OCI-LY7 (cell line): ENCODE measurements at regions not wholly inside any gene's neighbourhood (a gene's known extent, or its start where the extent isn't known, plus 50 kb on each side); places are given as distances from the start of the nearest gene placed in this dataset.

Experiments used
- BruUV-seq: library from RNA; stranded (reverse); fragments of 400-500 nt; replicated peaks from 2 replicates; lab custom pipeline; 2021; lab: Mats Ljungman, UMichigan
- CTCF ChIA-PET: fragments of 300-600 bp; sonication (Branson Sonifier 250); formaldehyde crosslinking; loops from one replicate; lab custom pipeline; 2022; ENCODE audit warnings: antibody characterized with exemption; ENCODE audit not compliant: unreplicated experiment; lab: Charles Lee
- POLR2A ChIA-PET: fragments of 300-600 bp; sonication (Branson Sonifier 250); formaldehyde crosslinking; loops from one replicate; lab custom pipeline; 2022; ENCODE audit warnings: antibody characterized with exemption; lab: Charles Lee
- DNase-seq: peaks from one replicate; pipeline ENCODE4 v3.0.0-alpha.2; 2015; ENCODE audit warnings: low spot score
- H2AFZ ChIP-seq: fragments of 200-600 bp; sonication (generic), shearing (Covaris generic); 2 replicates; pipeline ENCODE4 v1.6.1; 2014; ENCODE audit warnings: mild to moderate bottlenecking, antibody characterized with exemption, low read length, moderate library complexity
- H3K27ac ChIP-seq: fragments of 200-600 bp; sonication (generic); 2 replicates; pipeline ENCODE4 v1.5.1; 2014; ENCODE audit warnings: mixed run types, low read depth, mild to moderate bottlenecking, moderate library complexity, low read length, inconsistent platforms; ENCODE audit not compliant: poor library complexity, severe bottlenecking
- H3K36me3 ChIP-seq: fragments of 200-600 bp; sonication (generic); 2 replicates; pipeline ENCODE4 v1.6.1; 2014; ENCODE audit warnings: mild to moderate bottlenecking, antibody characterized with exemption, low read length, moderate library complexity, mixed read lengths; ENCODE audit not compliant: insufficient read depth
- H3K4me1 ChIP-seq: fragments of 200-600 bp; sonication (generic); 2 replicates; pipeline ENCODE4 v1.5.1; 2014; ENCODE audit warnings: mild to moderate bottlenecking, low read length; ENCODE audit not compliant: insufficient read depth, poor library complexity, severe bottlenecking
- H3K4me2 ChIP-seq: fragments of 200-600 bp; sonication (generic); 2 replicates; pipeline ENCODE4 v1.6.1; 2014; ENCODE audit warnings: mild to moderate bottlenecking, low read length
- H3K4me3 ChIP-seq: fragments of 200-600 bp; sonication (generic); 2 replicates; pipeline ENCODE4 v1.5.1; 2014; ENCODE audit warnings: mild to moderate bottlenecking, low read depth, low read length; ENCODE audit not compliant: poor library complexity, severe bottlenecking
- H3K79me2 ChIP-seq: fragments of 200-600 bp; sonication (generic); 2 replicates; pipeline ENCODE4 v1.6.1; 2016; ENCODE audit warnings: low read depth, mild to moderate bottlenecking, low read length, moderate library complexity, mixed read lengths; ENCODE audit not compliant: insufficient read depth
- H3K9me2 ChIP-seq: fragments of 200-600 bp; sonication (generic); 2 replicates; pipeline ENCODE4 v1.6.1; 2016; ENCODE audit warnings: mild to moderate bottlenecking, low read length, mixed read lengths; ENCODE audit not compliant: insufficient read depth
- H3K9me3 ChIP-seq: fragments of 200-600 bp; sonication (generic); 2 replicates; pipeline ENCODE4 v1.6.1; 2014; ENCODE audit warnings: mild to moderate bottlenecking, mixed run types, low read length, mixed read lengths
- H4K20me1 ChIP-seq: fragments of 200-600 bp; sonication (generic); 2 replicates; pipeline ENCODE4 v1.6.1; 2014; ENCODE audit warnings: mild to moderate bottlenecking, antibody characterized with exemption, low read length, moderate library complexity, mixed read lengths; ENCODE audit not compliant: insufficient read depth
- EZH2phosphoT487 ChIP-seq: fragments of 200-600 bp; sonication (generic); IDR thresholded peaks from 2 replicates; pipeline ENCODE4 v1.6.1; 2018; ENCODE audit warnings: low read depth, borderline replicate concordance, mild to moderate bottlenecking, mixed run types, antibody characterized with exemption, low read length, moderate library complexity, mixed read lengths
- intact Hi-C: fragments of 100-400 bp; cut with micrococcal nuclease; formaldehyde crosslinking; loops from one replicate; pipeline ENCODE4 v1.10.0; 2022; ENCODE audit not compliant: unreplicated experiment
- TF ChIP-seq, protein P1 (sequence below): fragments of 200-600 bp; sonication (generic); conservative IDR thresholded peaks from 2 replicates; pipeline ENCODE4 v1.5.1; 2014; ENCODE audit warnings: mild to moderate bottlenecking, antibody characterized with exemption, low read length, moderate library complexity, mixed read lengths

DNA sequence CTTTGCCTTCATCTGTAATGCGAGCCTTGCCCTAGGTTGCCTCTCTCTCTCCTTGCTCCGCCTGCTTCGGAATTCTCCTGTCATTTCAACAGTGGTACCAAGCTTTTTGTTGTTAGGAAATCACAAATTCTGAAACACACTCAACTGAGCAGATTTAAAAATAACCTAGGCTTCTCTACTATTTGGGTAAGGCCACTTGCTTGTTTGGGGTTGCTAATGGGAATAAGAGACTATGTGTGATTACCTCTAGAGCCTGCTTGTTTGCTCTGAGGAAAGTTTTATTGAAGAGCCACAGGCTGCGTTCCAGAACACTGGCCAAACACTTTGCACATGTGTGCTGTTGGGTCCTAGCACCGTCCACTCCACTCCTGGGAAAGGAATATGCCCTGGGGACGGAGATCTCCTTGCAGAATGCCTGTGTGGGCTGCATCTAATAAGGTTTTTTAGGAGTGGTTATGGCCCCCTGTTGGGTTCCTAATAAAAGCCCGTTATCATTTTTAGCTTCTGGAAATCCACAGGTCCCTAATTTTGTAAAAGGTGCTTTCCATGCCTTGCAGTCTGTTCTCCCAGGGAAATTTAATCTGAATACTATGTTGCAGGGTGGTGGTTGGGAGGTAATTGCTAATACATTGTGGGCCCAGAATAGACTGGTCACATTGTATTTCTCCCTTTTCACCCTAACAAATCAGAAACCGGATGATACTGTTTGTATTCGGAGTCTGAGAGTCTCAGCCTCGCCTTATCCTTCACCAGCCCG is 68.7 kb upstream of the KLF6 start:
- H3K27ac ChIP-seq: no peak overlapping the region
- ChIA-PET CTCF (no interaction called here), POLR2A (interaction anchor here (0.6 to 1.0 kb wide), 3 partner anchors 12 to 600 kb away, joined by 3 to 4 read pairs (median 3); no protein-coding TSS in a partner anchor)
- intact Hi-C loops: no loop called here
- BruUV-seq: no TSS peak
- no peak overlapping the region for H3K4me2 ChIP-seq
- DNase-seq: no peak
- no peaks in the 10 kb centered on the region for H3K36me3 ChIP-seq
- H3K4me1 ChIP-seq: peaks cover 12% of the 10 kb centered on the region
- no peak overlapping the region for H3K4me3 ChIP-seq
- no peaks in the 10 kb centered on the region for H3K9me2 ChIP-seq
- no peak overlapping the region for H2AFZ ChIP-seq
- H3K9me3 ChIP-seq: no peaks in the 10 kb centered on the region
- H3K79me2 ChIP-seq: no peaks in the 10 kb centered on the region
- no peaks in the 10 kb centered on the region for H4K20me1 ChIP-seq
- TF ChIP-seq, protein P1, sequence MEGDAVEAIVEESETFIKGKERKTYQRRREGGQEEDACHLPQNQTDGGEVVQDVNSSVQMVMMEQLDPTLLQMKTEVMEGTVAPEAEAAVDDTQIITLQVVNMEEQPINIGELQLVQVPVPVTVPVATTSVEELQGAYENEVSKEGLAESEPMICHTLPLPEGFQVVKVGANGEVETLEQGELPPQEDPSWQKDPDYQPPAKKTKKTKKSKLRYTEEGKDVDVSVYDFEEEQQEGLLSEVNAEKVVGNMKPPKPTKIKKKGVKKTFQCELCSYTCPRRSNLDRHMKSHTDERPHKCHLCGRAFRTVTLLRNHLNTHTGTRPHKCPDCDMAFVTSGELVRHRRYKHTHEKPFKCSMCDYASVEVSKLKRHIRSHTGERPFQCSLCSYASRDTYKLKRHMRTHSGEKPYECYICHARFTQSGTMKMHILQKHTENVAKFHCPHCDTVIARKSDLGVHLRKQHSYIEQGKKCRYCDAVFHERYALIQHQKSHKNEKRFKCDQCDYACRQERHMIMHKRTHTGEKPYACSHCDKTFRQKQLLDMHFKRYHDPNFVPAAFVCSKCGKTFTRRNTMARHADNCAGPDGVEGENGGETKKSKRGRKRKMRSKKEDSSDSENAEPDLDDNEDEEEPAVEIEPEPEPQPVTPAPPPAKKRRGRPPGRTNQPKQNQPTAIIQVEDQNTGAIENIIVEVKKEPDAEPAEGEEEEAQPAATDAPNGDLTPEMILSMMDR: no peak
- TF ChIP-seq EZH2phosphoT487: no peak

DNA sequence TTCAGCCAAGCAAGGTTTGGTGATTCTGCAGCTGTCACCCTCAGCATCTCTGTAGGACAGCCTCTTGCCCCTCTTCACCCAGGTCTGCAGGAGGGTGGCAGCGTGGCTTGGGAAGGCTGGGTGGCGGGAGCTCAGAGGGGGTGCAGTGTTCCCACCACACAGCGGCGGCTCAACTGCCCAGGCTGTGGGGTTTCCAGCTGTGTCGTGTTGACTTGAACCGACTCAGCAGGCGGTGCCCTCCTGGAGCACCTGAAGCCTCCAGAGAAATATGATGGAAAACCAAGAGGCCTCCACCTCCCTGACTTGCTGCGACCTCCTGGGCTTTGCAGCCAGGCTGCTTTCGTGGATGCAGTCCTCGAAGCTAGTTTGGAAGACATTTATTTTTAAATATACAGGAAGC is 68.0 kb upstream of the KLF6 start:
- CTCF ChIA-PET: no interaction called here
- DNase-seq: no peak
- Histone ChIP-seq H2AFZ (no peak overlapping the region), H3K9me2 (no peaks in the 10 kb centered on the region), H4K20me1 (no peaks in the 10 kb centered on the region), H3K4me3 (no peak overlapping the region), H3K4me1 (peaks cover 12% of the 10 kb centered on the region), H3K79me2 (no peaks in the 10 kb centered on the region), H3K36me3 (no peaks in the 10 kb centered on the region), H3K9me3 (no peaks in the 10 kb centered on the region), H3K4me2 (no peak overlapping the region), H3K27ac (no peak overlapping the region)
- POLR2A ChIA-PET: interaction anchor here (1.0 kb wide), 1 partner anchor 13 kb away, joined by 3 read pairs; no protein-coding TSS in a partner anchor
- no TSS peak for BruUV-seq
- intact Hi-C loops: no loop called here
- TF ChIP-seq EZH2phosphoT487: no peak
- TF ChIP-seq, protein P1: no peak
